ENCODE measurements at regions not wholly inside any gene's neighbourhood (a gene's known extent, or its start where the extent isn't known, plus 50 kb on each side); places are given as distances from the start of the nearest gene placed in this dataset.

- no peak overlapping the region for H2AFZ ChIP-seq (ENCODE audit: low read depth, low read length)
- peaks cover 10% of the 10 kb centered on the region for H3K9me3 ChIP-seq (ENCODE audit: low read length)
- H3K36me3 ChIP-seq (ENCODE audit: insufficient read depth, low read length), result no peaks in the 10 kb centered on the region
- H3K27me3 ChIP-seq (ENCODE audit: insufficient read depth, low read length), result no peaks in the 10 kb centered on the region
- no peak overlapping the region for H3K4me3 ChIP-seq (ENCODE audit: low read length)
- peaks cover 4% of the 10 kb centered on the region for H3K4me1 ChIP-seq (ENCODE audit: insufficient read depth, low read length)
Measured at GRCh38 chr11:27287205-27287604, 75.8 kb downstream of the CCDC34 start.

- Histone ChIP-seq H3K36me3 (ENCODE audit: insufficient read depth, low read length) (no peaks in the 10 kb centered on the region), H3K4me1 (ENCODE audit: insufficient read depth, low read length) (peaks cover 4% of the 10 kb centered on the region), H3K27me3 (ENCODE audit: insufficient read depth, low read length) (no peaks in the 10 kb centered on the region), H2AFZ (ENCODE audit: low read depth, low read length) (no peak overlapping the region), H3K4me3 (ENCODE audit: low read length) (no peak overlapping the region), H3K9me3 (ENCODE audit: low read length) (peaks cover 4% of the 10 kb centered on the region)
Measured at GRCh38 chr11:27285761-27286160, 77.3 kb downstream of the CCDC34 start.

- H2AFZ ChIP-seq (ENCODE audit: low read depth, low read length), result no peak overlapping the region
- peaks cover 4% of the 10 kb centered on the region for H3K4me1 ChIP-seq (ENCODE audit: insufficient read depth, low read length)
- H3K36me3 ChIP-seq (ENCODE audit: insufficient read depth, low read length), result no peaks in the 10 kb centered on the region
- H3K4me3 ChIP-seq (ENCODE audit: low read length), result no peak overlapping the region
- no peaks in the 10 kb centered on the region for H3K9me3 ChIP-seq (ENCODE audit: low read length)
- H3K27me3 ChIP-seq (ENCODE audit: insufficient read depth, low read length), result no peaks in the 10 kb centered on the region
Measured at GRCh38 chr11:27282806-27283205, 80.2 kb downstream of the CCDC34 start.

- Histone ChIP-seq H3K4me1 (ENCODE audit: insufficient read depth, low read length) (peaks cover 4% of the 10 kb centered on the region), H3K9me3 (ENCODE audit: low read length) (no peaks in the 10 kb centered on the region), H2AFZ (ENCODE audit: low read depth, low read length) (no peak overlapping the region), H3K36me3 (ENCODE audit: insufficient read depth, low read length) (no peaks in the 10 kb centered on the region), H3K4me3 (ENCODE audit: low read length) (no peak overlapping the region), H3K27me3 (ENCODE audit: insufficient read depth, low read length) (no peaks in the 10 kb centered on the region)
Measured at GRCh38 chr11:27281740-27282590, 81.0 kb downstream of the CCDC34 start.

- H3K36me3 ChIP-seq (ENCODE audit: insufficient read depth, low read length), result no peaks in the 10 kb centered on the region
- no peaks in the 10 kb centered on the region for H3K27me3 ChIP-seq (ENCODE audit: insufficient read depth, low read length)
- H3K4me3 ChIP-seq (ENCODE audit: low read length), result no peak overlapping the region
- H2AFZ ChIP-seq (ENCODE audit: low read depth, low read length), result no peak overlapping the region
- peaks cover 4% of the 10 kb centered on the region for H3K4me1 ChIP-seq (ENCODE audit: insufficient read depth, low read length)
- H3K9me3 ChIP-seq (ENCODE audit: low read length), result no peaks in the 10 kb centered on the region
Measured at GRCh38 chr11:27281276-27281675, 81.7 kb downstream of the CCDC34 start.

GRCh38 chr11:27280140-27280539 is 82.9 kb downstream of the CCDC34 start:
- Histone ChIP-seq H2AFZ (ENCODE audit: low read depth, low read length) (no peak overlapping the region), H3K4me3 (ENCODE audit: low read length) (no peak overlapping the region), H3K27me3 (ENCODE audit: insufficient read depth, low read length) (no peaks in the 10 kb centered on the region), H3K36me3 (ENCODE audit: insufficient read depth, low read length) (no peaks in the 10 kb centered on the region), H3K4me1 (ENCODE audit: insufficient read depth, low read length) (peaks cover 4% of the 10 kb centered on the region), H3K9me3 (ENCODE audit: low read length) (no peaks in the 10 kb centered on the region)

- Histone ChIP-seq H3K4me3 (ENCODE audit: low read length) (no peak overlapping the region), H3K27me3 (ENCODE audit: insufficient read depth, low read length) (no peaks in the 10 kb centered on the region), H3K36me3 (ENCODE audit: insufficient read depth, low read length) (no peaks in the 10 kb centered on the region), H2AFZ (ENCODE audit: low read depth, low read length) (no peak overlapping the region), H3K9me3 (ENCODE audit: low read length) (no peaks in the 10 kb centered on the region), H3K4me1 (ENCODE audit: insufficient read depth, low read length) (peaks cover 4% of the 10 kb centered on the region)
Measured at GRCh38 chr11:27279460-27279859, 83.6 kb downstream of the CCDC34 start.

GRCh38 chr11:27277843-27278242 is 85.2 kb downstream of the CCDC34 start:
- Histone ChIP-seq H3K4me1 (ENCODE audit: insufficient read depth, low read length) (peaks cover 2% of the 10 kb centered on the region), H3K27me3 (ENCODE audit: insufficient read depth, low read length) (no peaks in the 10 kb centered on the region), H3K4me3 (ENCODE audit: low read length) (no peak overlapping the region), H3K36me3 (ENCODE audit: insufficient read depth, low read length) (no peaks in the 10 kb centered on the region), H3K9me3 (ENCODE audit: low read length) (no peaks in the 10 kb centered on the region), H2AFZ (ENCODE audit: low read depth, low read length) (no peak overlapping the region)

- Histone ChIP-seq H3K4me3 (ENCODE audit: low read length) (no peak overlapping the region), H3K36me3 (ENCODE audit: insufficient read depth, low read length) (no peaks in the 10 kb centered on the region), H3K27me3 (ENCODE audit: insufficient read depth, low read length) (no peaks in the 10 kb centered on the region), H3K4me1 (ENCODE audit: insufficient read depth, low read length) (no peaks in the 10 kb centered on the region), H3K9me3 (ENCODE audit: low read length) (no peaks in the 10 kb centered on the region), H2AFZ (ENCODE audit: low read depth, low read length) (no peak overlapping the region)
Measured at GRCh38 chr11:27276141-27276540, 86.9 kb downstream of the CCDC34 start.

- Histone ChIP-seq H3K4me3 (ENCODE audit: low read length) (no peak overlapping the region), H3K4me1 (ENCODE audit: insufficient read depth, low read length) (no peaks in the 10 kb centered on the region), H2AFZ (ENCODE audit: low read depth, low read length) (no peak overlapping the region), H3K36me3 (ENCODE audit: insufficient read depth, low read length) (no peaks in the 10 kb centered on the region), H3K27me3 (ENCODE audit: insufficient read depth, low read length) (no peaks in the 10 kb centered on the region), H3K9me3 (ENCODE audit: low read length) (no peaks in the 10 kb centered on the region)
Measured at GRCh38 chr11:27274854-27275395, 88.1 kb downstream of the CCDC34 start.

- no peaks in the 10 kb centered on the region for H3K27me3 ChIP-seq (ENCODE audit: insufficient read depth, low read length)
- no peaks in the 10 kb centered on the region for H3K36me3 ChIP-seq (ENCODE audit: insufficient read depth, low read length)
- H3K4me1 ChIP-seq (ENCODE audit: insufficient read depth, low read length), result no peaks in the 10 kb centered on the region
- H3K9me3 ChIP-seq (ENCODE audit: low read length), result no peaks in the 10 kb centered on the region
- H2AFZ ChIP-seq (ENCODE audit: low read depth, low read length), result no peak overlapping the region
- no peak overlapping the region for H3K4me3 ChIP-seq (ENCODE audit: low read length)
Measured at GRCh38 chr11:27266125-27266524, 96.9 kb downstream of the CCDC34 start.

- Histone ChIP-seq H3K27me3 (ENCODE audit: insufficient read depth, low read length) (no peaks in the 10 kb centered on the region), H3K9me3 (ENCODE audit: low read length) (no peaks in the 10 kb centered on the region), H3K4me1 (ENCODE audit: insufficient read depth, low read length) (no peaks in the 10 kb centered on the region), H2AFZ (ENCODE audit: low read depth, low read length) (no peak overlapping the region), H3K36me3 (ENCODE audit: insufficient read depth, low read length) (no peaks in the 10 kb centered on the region), H3K4me3 (ENCODE audit: low read length) (no peak overlapping the region)
Measured at GRCh38 chr11:27263986-27264385, 99.0 kb downstream of the CCDC34 start.

GRCh38 chr11:27263046-27263445 is 100.0 kb downstream of the CCDC34 start:
- Histone ChIP-seq H3K36me3 (ENCODE audit: insufficient read depth, low read length) (no peaks in the 10 kb centered on the region), H3K9me3 (ENCODE audit: low read length) (no peaks in the 10 kb centered on the region), H3K27me3 (ENCODE audit: insufficient read depth, low read length) (no peaks in the 10 kb centered on the region), H3K4me3 (ENCODE audit: low read length) (no peak overlapping the region), H3K4me1 (ENCODE audit: insufficient read depth, low read length) (no peaks in the 10 kb centered on the region), H2AFZ (ENCODE audit: low read depth, low read length) (no peak overlapping the region)

- H3K36me3 ChIP-seq (ENCODE audit: insufficient read depth, low read length), result no peaks in the 10 kb centered on the region
- H3K27me3 ChIP-seq (ENCODE audit: insufficient read depth, low read length), result no peaks in the 10 kb centered on the region
- H3K9me3 ChIP-seq (ENCODE audit: low read length), result no peaks in the 10 kb centered on the region
- peaks cover 3% of the 10 kb centered on the region for H3K4me1 ChIP-seq (ENCODE audit: insufficient read depth, low read length)
- no peak overlapping the region for H3K4me3 ChIP-seq (ENCODE audit: low read length)
- no peak overlapping the region for H2AFZ ChIP-seq (ENCODE audit: low read depth, low read length)
Measured at GRCh38 chr11:27255447-27255828, 107.6 kb downstream of the CCDC34 start.

Measured in neuron (in vitro differentiated cells).